ENCODE measurements at regions not wholly inside any gene's neighbourhood (a gene's known extent, or its start where the extent isn't known, plus 50 kb on each side); places are given as distances from the start of the nearest gene placed in this dataset.

DNA sequence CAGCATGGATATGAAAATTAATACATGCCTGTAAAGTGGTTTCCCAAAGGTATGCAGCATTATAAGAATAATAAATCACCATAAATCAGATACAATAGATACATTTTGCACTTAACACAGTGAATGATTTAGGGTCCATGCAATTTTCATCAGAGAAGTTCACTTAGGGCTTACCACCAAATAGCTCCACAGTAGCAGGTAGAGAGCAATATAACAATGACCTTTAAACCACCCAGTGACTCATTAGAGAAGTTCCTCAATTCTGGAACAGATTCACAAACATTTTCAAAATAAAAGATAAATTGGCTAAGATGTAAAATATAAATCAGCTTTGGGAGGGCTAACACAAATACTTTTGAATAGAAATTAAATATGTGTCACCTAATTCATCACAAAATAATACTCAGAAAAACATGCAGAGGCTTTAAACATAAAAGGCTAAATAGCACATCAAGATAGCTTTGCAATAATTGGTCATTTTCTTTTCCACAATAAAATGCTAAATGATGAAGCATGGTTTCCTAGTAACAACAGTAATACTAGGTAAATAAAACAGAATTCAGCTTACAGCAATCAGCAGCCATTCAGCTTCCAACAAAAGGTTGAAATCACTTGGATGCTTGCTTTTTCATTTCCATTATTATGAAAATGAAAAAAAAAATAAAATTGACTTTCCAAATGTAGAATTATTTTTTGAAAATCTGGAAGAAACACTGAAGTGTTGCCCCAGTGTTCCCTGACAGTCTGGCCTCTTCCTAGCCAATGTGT is 84.3 kb upstream of the NBEA start:
- Histone ChIP-seq H3K9ac (ENCODE audit: low read depth in 1 of 2, low read length in 2 of 2) (no peak overlapping the region), H3K4me3 (ENCODE audit: low read depth in 1 of 3, low read length in 3 of 3) (no peak overlapping the region), H3K9me3 (ENCODE audit: control insufficient read depth in 4 of 4, low read length in 3 of 4) (no peaks in the 10 kb centered on the region), H3K36me3 (ENCODE audit: control insufficient read depth in 4 of 4, insufficient read depth in 3 of 4, low read depth in 1 of 4, low read length in 3 of 4) (no peaks in the 10 kb centered on the region), H3K27ac (ENCODE audit: low read depth in 1 of 2, low read length in 2 of 2) (no peak overlapping the region), H3K4me1 (ENCODE audit: control insufficient read depth in 4 of 4, insufficient read depth in 4 of 4, low read length in 3 of 4) (no peaks in the 10 kb centered on the region), H3K27me3 (ENCODE audit: control insufficient read depth in 4 of 4, insufficient read depth in 4 of 4, low read length in 3 of 4) (no peaks in the 10 kb centered on the region)
- no peak for DNase-seq (ENCODE audit: low spot score)
- TF ChIP-seq HNF4A (conservative IDR thresholded peaks at IDR 0.05): no peak
- no peak for TF ChIP-seq JUND (IDR thresholded peaks at IDR 0.05)
- no peak for TF ChIP-seq TAF1 (conservative IDR thresholded peaks at IDR 0.05)
- TF ChIP-seq SP1 (IDR thresholded peaks at IDR 0.05): no peak
- no peak for TF ChIP-seq RAD21 (IDR thresholded peaks at IDR 0.05)
- TF ChIP-seq FOXA2 (IDR thresholded peaks at IDR 0.05): no peak
- TF ChIP-seq, protein P1, sequence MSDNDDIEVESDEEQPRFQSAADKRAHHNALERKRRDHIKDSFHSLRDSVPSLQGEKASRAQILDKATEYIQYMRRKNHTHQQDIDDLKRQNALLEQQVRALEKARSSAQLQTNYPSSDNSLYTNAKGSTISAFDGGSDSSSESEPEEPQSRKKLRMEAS (IDR thresholded peaks at IDR 0.05): no peak
- TF ChIP-seq FOXA1 (IDR thresholded peaks at IDR 0.05): no peak
- TF ChIP-seq, protein P2, sequence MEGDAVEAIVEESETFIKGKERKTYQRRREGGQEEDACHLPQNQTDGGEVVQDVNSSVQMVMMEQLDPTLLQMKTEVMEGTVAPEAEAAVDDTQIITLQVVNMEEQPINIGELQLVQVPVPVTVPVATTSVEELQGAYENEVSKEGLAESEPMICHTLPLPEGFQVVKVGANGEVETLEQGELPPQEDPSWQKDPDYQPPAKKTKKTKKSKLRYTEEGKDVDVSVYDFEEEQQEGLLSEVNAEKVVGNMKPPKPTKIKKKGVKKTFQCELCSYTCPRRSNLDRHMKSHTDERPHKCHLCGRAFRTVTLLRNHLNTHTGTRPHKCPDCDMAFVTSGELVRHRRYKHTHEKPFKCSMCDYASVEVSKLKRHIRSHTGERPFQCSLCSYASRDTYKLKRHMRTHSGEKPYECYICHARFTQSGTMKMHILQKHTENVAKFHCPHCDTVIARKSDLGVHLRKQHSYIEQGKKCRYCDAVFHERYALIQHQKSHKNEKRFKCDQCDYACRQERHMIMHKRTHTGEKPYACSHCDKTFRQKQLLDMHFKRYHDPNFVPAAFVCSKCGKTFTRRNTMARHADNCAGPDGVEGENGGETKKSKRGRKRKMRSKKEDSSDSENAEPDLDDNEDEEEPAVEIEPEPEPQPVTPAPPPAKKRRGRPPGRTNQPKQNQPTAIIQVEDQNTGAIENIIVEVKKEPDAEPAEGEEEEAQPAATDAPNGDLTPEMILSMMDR (IDR thresholded peaks at IDR 0.05; ENCODE audit: low read depth, low read length, missing input control): no peak
- no peak for TF ChIP-seq NR2F2 (IDR thresholded peaks at IDR 0.05)
- TF ChIP-seq, protein P3, sequence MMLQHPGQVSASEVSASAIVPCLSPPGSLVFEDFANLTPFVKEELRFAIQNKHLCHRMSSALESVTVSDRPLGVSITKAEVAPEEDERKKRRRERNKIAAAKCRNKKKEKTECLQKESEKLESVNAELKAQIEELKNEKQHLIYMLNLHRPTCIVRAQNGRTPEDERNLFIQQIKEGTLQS (IDR thresholded peaks at IDR 0.05): no peak
- no peak for TF ChIP-seq GABPA (IDR thresholded peaks at IDR 0.05 in 1 of 2, conservative IDR thresholded peaks at IDR 0.05 in 1 of 2)
- TF ChIP-seq, protein P4, sequence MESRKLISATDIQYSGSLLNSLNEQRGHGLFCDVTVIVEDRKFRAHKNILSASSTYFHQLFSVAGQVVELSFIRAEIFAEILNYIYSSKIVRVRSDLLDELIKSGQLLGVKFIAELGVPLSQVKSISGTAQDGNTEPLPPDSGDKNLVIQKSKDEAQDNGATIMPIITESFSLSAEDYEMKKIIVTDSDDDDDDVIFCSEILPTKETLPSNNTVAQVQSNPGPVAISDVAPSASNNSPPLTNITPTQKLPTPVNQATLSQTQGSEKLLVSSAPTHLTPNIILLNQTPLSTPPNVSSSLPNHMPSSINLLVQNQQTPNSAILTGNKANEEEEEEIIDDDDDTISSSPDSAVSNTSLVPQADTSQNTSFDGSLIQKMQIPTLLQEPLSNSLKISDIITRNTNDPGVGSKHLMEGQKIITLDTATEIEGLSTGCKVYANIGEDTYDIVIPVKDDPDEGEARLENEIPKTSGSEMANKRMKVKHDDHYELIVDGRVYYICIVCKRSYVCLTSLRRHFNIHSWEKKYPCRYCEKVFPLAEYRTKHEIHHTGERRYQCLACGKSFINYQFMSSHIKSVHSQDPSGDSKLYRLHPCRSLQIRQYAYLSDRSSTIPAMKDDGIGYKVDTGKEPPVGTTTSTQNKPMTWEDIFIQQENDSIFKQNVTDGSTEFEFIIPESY (IDR thresholded peaks at IDR 0.05): no peak
- no peak for TF ChIP-seq YY1 (IDR thresholded peaks at IDR 0.05)
- TF ChIP-seq RXRA (IDR thresholded peaks at IDR 0.05): no peak
- no peak for TF ChIP-seq EGR1 (IDR thresholded peaks at IDR 0.05; ENCODE audit: low read depth in 2 of 2)
- TF ChIP-seq HNF4G (IDR thresholded peaks at IDR 0.05): no peak
- TF ChIP-seq, protein P5, sequence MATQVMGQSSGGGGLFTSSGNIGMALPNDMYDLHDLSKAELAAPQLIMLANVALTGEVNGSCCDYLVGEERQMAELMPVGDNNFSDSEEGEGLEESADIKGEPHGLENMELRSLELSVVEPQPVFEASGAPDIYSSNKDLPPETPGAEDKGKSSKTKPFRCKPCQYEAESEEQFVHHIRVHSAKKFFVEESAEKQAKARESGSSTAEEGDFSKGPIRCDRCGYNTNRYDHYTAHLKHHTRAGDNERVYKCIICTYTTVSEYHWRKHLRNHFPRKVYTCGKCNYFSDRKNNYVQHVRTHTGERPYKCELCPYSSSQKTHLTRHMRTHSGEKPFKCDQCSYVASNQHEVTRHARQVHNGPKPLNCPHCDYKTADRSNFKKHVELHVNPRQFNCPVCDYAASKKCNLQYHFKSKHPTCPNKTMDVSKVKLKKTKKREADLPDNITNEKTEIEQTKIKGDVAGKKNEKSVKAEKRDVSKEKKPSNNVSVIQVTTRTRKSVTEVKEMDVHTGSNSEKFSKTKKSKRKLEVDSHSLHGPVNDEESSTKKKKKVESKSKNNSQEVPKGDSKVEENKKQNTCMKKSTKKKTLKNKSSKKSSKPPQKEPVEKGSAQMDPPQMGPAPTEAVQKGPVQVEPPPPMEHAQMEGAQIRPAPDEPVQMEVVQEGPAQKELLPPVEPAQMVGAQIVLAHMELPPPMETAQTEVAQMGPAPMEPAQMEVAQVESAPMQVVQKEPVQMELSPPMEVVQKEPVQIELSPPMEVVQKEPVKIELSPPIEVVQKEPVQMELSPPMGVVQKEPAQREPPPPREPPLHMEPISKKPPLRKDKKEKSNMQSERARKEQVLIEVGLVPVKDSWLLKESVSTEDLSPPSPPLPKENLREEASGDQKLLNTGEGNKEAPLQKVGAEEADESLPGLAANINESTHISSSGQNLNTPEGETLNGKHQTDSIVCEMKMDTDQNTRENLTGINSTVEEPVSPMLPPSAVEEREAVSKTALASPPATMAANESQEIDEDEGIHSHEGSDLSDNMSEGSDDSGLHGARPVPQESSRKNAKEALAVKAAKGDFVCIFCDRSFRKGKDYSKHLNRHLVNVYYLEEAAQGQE (IDR thresholded peaks at IDR 0.05): no peak

All from liver (tissue), 7 donors.